Epithelial cell of esophagus (primary cell): ENCODE measurements at regions not wholly inside any gene's neighbourhood (a gene's known extent, or its start where the extent isn't known, plus 50 kb on each side); places are given as distances from the start of the nearest gene placed in this dataset.

Source experiments
- DNase-seq: peaks from one replicate; pipeline ENCODE4 v3.0.0; 2010; ENCODE audit warnings: low read depth
- H3K4me3 ChIP-seq: 2 replicates; pipeline ENCODE4 v1.5.1; 2011; ENCODE audit warnings: mild to moderate bottlenecking, low read length, control low read depth
- TF ChIP-seq, protein P1 (sequence below): IDR thresholded peaks from 2 replicates; pipeline ENCODE4 v1.5.1; 2011; ENCODE audit warnings: low read depth, mild to moderate bottlenecking, low read length, control low read depth, inconsistent platforms; ENCODE audit not compliant: insufficient read depth; ENCODE audit errors: missing control alignments

DNA sequence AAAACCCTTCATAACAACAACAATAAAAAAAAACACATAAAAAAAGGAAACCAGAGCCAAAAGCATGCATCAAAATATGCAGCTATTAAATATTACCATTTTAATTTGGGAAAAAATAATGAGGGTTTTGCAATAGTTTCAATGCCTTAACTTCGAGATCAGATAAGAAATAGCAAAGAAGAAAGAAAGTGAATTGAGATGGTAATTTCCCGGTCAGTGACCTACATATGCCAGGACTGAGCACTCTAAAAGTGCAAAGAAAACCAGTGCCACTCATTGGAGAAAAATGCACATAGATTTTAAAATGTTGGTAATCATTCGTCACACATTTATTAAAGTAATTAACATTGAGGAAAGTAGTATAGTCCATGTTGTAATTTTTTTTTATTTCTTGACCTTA is 944.2 kb downstream of the EFNB2 start:
- no peak overlapping the region for H3K4me3 ChIP-seq
- DNase-seq, result no peak
- TF ChIP-seq, protein P1, sequence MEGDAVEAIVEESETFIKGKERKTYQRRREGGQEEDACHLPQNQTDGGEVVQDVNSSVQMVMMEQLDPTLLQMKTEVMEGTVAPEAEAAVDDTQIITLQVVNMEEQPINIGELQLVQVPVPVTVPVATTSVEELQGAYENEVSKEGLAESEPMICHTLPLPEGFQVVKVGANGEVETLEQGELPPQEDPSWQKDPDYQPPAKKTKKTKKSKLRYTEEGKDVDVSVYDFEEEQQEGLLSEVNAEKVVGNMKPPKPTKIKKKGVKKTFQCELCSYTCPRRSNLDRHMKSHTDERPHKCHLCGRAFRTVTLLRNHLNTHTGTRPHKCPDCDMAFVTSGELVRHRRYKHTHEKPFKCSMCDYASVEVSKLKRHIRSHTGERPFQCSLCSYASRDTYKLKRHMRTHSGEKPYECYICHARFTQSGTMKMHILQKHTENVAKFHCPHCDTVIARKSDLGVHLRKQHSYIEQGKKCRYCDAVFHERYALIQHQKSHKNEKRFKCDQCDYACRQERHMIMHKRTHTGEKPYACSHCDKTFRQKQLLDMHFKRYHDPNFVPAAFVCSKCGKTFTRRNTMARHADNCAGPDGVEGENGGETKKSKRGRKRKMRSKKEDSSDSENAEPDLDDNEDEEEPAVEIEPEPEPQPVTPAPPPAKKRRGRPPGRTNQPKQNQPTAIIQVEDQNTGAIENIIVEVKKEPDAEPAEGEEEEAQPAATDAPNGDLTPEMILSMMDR, result no peak

GRCh38 chr13:105587786-105588185 is 947.7 kb downstream of the EFNB2 start:
- no peak overlapping the region for H3K4me3 ChIP-seq
- TF ChIP-seq, protein P1, result no peak
- peak; percentile 95 for DNase-seq

GRCh38 chr13:105579821-105580710 is 955.4 kb downstream of the EFNB2 start:
- TF ChIP-seq, protein P1, result no peak
- peak; percentile 95 for DNase-seq
- no peak overlapping the region for H3K4me3 ChIP-seq

- TF ChIP-seq, protein P1, result no peak
- no peak overlapping the region for H3K4me3 ChIP-seq
- DNase-seq, result peak; percentile 40
These were observed 962.3 kb downstream of the EFNB2 start for GRCh38 chr13:105573136-105573535.

DNA sequence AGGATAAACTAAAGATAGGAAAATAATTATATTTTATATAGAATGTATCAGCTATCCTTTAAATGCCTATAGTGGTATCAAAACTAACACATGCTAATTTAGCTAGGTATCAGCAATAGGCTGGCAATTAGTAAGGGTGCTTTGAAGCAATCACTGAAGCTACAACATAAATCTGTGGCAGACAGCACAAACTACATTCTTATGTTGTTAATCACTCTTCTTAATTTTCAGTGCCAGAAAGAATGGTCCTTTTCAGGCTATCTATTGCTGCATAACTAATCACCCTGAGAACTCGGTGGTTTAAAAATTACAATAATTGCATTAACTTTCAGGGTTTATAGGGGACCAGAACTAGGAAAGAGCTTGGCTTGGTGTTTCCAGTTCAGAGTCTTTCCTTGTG is 963.1 kb downstream of the EFNB2 start:
- DNase-seq, result peak; percentile 62
- TF ChIP-seq, protein P1, result no peak
- H3K4me3 ChIP-seq, result no peak overlapping the region

GRCh38 chr13:105569816-105570215 is 965.6 kb downstream of the EFNB2 start:
- TF ChIP-seq, protein P1, result no peak
- DNase-seq, result no peak
- H3K4me3 ChIP-seq, result no peak overlapping the region
